ENCODE measurements at regions not wholly inside any gene's neighbourhood (a gene's known extent, or its start where the extent isn't known, plus 50 kb on each side); places are given as distances from the start of the nearest gene placed in this dataset.

DNA sequence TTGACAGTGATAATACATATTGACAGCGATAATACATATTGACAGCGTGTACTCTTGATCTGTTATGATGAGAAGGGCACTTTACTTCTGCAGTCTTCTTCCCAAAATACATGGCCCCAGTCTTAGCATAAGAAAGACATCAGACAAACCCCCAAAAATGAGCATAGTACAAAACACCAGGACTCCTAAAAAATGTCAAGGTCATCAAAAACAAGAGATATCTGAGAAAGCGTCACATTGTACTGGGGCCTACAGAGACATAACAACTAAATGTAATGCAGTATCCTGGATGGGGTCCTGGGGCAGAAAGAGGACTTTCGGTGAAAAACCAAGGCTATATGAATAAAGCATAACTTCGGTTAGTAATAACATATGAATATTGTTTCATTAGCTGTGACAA is 731.5 kb upstream of the SGCG start:
- TF ChIP-seq, protein P1, sequence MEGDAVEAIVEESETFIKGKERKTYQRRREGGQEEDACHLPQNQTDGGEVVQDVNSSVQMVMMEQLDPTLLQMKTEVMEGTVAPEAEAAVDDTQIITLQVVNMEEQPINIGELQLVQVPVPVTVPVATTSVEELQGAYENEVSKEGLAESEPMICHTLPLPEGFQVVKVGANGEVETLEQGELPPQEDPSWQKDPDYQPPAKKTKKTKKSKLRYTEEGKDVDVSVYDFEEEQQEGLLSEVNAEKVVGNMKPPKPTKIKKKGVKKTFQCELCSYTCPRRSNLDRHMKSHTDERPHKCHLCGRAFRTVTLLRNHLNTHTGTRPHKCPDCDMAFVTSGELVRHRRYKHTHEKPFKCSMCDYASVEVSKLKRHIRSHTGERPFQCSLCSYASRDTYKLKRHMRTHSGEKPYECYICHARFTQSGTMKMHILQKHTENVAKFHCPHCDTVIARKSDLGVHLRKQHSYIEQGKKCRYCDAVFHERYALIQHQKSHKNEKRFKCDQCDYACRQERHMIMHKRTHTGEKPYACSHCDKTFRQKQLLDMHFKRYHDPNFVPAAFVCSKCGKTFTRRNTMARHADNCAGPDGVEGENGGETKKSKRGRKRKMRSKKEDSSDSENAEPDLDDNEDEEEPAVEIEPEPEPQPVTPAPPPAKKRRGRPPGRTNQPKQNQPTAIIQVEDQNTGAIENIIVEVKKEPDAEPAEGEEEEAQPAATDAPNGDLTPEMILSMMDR (conservative IDR thresholded peaks at IDR 0.05): no peak
- no peak for TF ChIP-seq EZH2 (IDR thresholded peaks at IDR 0.05; ENCODE audit: low read depth)
